HEK293T (cell line): ENCODE measurements at regions not wholly inside any gene's neighbourhood (a gene's known extent, or its start where the extent isn't known, plus 50 kb on each side); places are given as distances from the start of the nearest gene placed in this dataset.

Source experiments
- FOXA1 ChIP-seq: fragments of 450-650 bp; IDR thresholded peaks from 2 replicates; pipeline ENCODE4 v1.6.1; 2016; ENCODE audit warnings: mild to moderate bottlenecking
- PKNOX1 ChIP-seq: fragments of 450-650 bp; IDR thresholded peaks from 2 replicates; pipeline ENCODE4 v1.6.1; 2016
- SP1 ChIP-seq: fragments of 450-650 bp; IDR thresholded peaks from 2 replicates; pipeline ENCODE4 v1.6.1; 2017
- TARDBP ChIP-seq: fragments of 450-650 bp; IDR thresholded peaks from 2 replicates; pipeline ENCODE4 v1.6.1; 2016
- ZNF384 ChIP-seq: fragments of 450-650 bp; IDR thresholded peaks from 2 replicates; pipeline ENCODE4 v1.6.1; 2016

GRCh38 chr3:74387111-74387735, 227.2 kb downstream of the CNTN3 start:
- TF ChIP-seq SP1 (no peak), PKNOX1 (no peak), ZNF384 (no peak), FOXA1 (no peak), TARDBP (no peak)
